ENCODE measurements at regions not wholly inside any gene's neighbourhood (a gene's known extent, or its start where the extent isn't known, plus 50 kb on each side); places are given as distances from the start of the nearest gene placed in this dataset.

DNA sequence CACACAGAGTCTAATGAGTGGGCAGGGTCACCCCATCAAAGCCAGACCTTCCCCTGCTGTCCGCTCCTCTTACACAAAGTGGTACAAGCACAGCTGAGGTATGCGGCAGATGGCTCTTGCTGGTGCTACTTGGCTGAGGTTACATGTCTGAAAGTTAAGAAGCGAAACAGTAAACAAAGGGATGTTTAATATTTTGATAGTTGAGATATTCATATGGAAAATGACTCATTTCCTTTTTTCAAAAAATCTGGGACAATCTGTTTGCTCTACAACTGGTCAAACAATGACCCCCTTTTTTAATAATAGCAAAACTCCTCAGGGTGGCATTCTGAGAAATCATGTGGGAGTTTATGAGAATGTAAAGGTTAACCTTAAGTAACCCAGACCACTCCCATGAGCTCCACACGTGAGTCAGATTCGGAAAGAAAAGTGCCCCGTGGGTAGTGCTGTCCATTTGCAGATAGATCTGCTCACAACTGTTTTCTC, 245.3 kb downstream of the TBXT start:
- TF ChIP-seq, protein P1, sequence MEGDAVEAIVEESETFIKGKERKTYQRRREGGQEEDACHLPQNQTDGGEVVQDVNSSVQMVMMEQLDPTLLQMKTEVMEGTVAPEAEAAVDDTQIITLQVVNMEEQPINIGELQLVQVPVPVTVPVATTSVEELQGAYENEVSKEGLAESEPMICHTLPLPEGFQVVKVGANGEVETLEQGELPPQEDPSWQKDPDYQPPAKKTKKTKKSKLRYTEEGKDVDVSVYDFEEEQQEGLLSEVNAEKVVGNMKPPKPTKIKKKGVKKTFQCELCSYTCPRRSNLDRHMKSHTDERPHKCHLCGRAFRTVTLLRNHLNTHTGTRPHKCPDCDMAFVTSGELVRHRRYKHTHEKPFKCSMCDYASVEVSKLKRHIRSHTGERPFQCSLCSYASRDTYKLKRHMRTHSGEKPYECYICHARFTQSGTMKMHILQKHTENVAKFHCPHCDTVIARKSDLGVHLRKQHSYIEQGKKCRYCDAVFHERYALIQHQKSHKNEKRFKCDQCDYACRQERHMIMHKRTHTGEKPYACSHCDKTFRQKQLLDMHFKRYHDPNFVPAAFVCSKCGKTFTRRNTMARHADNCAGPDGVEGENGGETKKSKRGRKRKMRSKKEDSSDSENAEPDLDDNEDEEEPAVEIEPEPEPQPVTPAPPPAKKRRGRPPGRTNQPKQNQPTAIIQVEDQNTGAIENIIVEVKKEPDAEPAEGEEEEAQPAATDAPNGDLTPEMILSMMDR (conservative IDR thresholded peaks at IDR 0.05; ENCODE audit: low read depth in 2 of 2) = no peak
- no peak for TF ChIP-seq POLR2AphosphoS5 (IDR thresholded peaks at IDR 0.05; ENCODE audit: low read depth)
- no peak for TF ChIP-seq EZH2 (IDR thresholded peaks at IDR 0.05; ENCODE audit: low read depth, unreplicated experiment)

Data from GM23338 (cell line).